ENCODE measurements at regions not wholly inside any gene's neighbourhood (a gene's known extent, or its start where the extent isn't known, plus 50 kb on each side); places are given as distances from the start of the nearest gene placed in this dataset.

GRCh38 chr2:16252891-16253290 is 312.5 kb downstream of the MYCN start:
- no peak overlapping the region for H3K4me3 ChIP-seq
- no peaks in the 10 kb centered on the region for H3K9me3 ChIP-seq
- H3K36me3 ChIP-seq: no peaks in the 10 kb centered on the region
- no peaks in the 10 kb centered on the region for H3K27me3 ChIP-seq
- no peak overlapping the region for H3K27ac ChIP-seq
- DNase-seq (ENCODE audit: low spot score): peak; percentile 40
- no peak for TF ChIP-seq CTCF (IDR thresholded peaks at IDR 0.05)
- no peaks in the 10 kb centered on the region for H3K4me1 ChIP-seq

GRCh38 chr2:16252251-16252650 is 311.9 kb downstream of the MYCN start:
- peak; percentile 36 for DNase-seq (ENCODE audit: low spot score)
- Histone ChIP-seq H3K36me3 (no peaks in the 10 kb centered on the region), H3K9me3 (no peaks in the 10 kb centered on the region), H3K27ac (no peak overlapping the region), H3K4me1 (no peaks in the 10 kb centered on the region), H3K27me3 (no peaks in the 10 kb centered on the region), H3K4me3 (no peak overlapping the region)
- no peak for TF ChIP-seq CTCF (IDR thresholded peaks at IDR 0.05)

- Histone ChIP-seq H3K4me1 (no peaks in the 10 kb centered on the region), H3K27ac (no peak overlapping the region), H3K9me3 (no peaks in the 10 kb centered on the region), H3K36me3 (no peaks in the 10 kb centered on the region), H3K4me3 (no peak overlapping the region), H3K27me3 (no peaks in the 10 kb centered on the region)
- DNase-seq (ENCODE audit: low spot score): peak; percentile 36
- TF ChIP-seq CTCF (IDR thresholded peaks at IDR 0.05): no peak
Measured at GRCh38 chr2:16251511-16252225, 311.3 kb downstream of the MYCN start.

- H3K36me3 ChIP-seq: no peaks in the 10 kb centered on the region
- H3K27ac ChIP-seq: no peak overlapping the region
- DNase-seq (ENCODE audit: low spot score): no peak
- no peak for TF ChIP-seq CTCF (IDR thresholded peaks at IDR 0.05)
- H3K9me3 ChIP-seq: no peaks in the 10 kb centered on the region
- no peaks in the 10 kb centered on the region for H3K27me3 ChIP-seq
- H3K4me3 ChIP-seq: no peak overlapping the region
- H3K4me1 ChIP-seq: no peaks in the 10 kb centered on the region
Measured at GRCh38 chr2:16250886-16251285, 310.5 kb downstream of the MYCN start.

- DNase-seq (ENCODE audit: low spot score): peak; percentile 34
- Histone ChIP-seq H3K27ac (no peak overlapping the region), H3K27me3 (no peaks in the 10 kb centered on the region), H3K36me3 (no peaks in the 10 kb centered on the region), H3K4me3 (no peak overlapping the region), H3K4me1 (no peaks in the 10 kb centered on the region), H3K9me3 (no peaks in the 10 kb centered on the region)
- no peak for TF ChIP-seq CTCF (IDR thresholded peaks at IDR 0.05)
Measured at GRCh38 chr2:16250466-16250865, 310.1 kb downstream of the MYCN start.

- H3K4me1 ChIP-seq: no peaks in the 10 kb centered on the region
- no peak overlapping the region for H3K4me3 ChIP-seq
- DNase-seq (ENCODE audit: low spot score): no peak
- no peak overlapping the region for H3K27ac ChIP-seq
- TF ChIP-seq CTCF (IDR thresholded peaks at IDR 0.05): no peak
- no peaks in the 10 kb centered on the region for H3K9me3 ChIP-seq
- H3K27me3 ChIP-seq: no peaks in the 10 kb centered on the region
- H3K36me3 ChIP-seq: no peaks in the 10 kb centered on the region
Measured at GRCh38 chr2:16250056-16250425, 309.7 kb downstream of the MYCN start.
